Astrocyte (in vitro differentiated cells and primary cell): ENCODE measurements at regions not wholly inside any gene's neighbourhood (a gene's known extent, or its start where the extent isn't known, plus 50 kb on each side); places are given as distances from the start of the nearest gene placed in this dataset.

Source experiments
- DNase-seq: peaks from one replicate; pipeline ENCODE4 v3.0.0-alpha.2; 2010; ENCODE audit warnings: low read depth
- FAIRE-seq: peaks from 2 replicates; lab custom pipeline; 2011; peaks lifted over from hg19 to GRCh38; lab: Jason Lieb, UNC
- H2AFZ ChIP-seq: 2 replicates; pipeline ENCODE4 v1.6.0; 2012; ENCODE audit warnings: low read depth, low read length, inconsistent platforms
- H3K27ac ChIP-seq: 2 replicates; pipeline ENCODE4 v1.5.1; 2011; ENCODE audit warnings: low read depth, low read length, inconsistent platforms
- H3K27me3 ChIP-seq: 2 replicates; pipeline ENCODE4 v1.6.0; 2011; ENCODE audit warnings: low read length, inconsistent platforms; ENCODE audit not compliant: insufficient read depth
- H3K36me3 ChIP-seq: 2 replicates; pipeline ENCODE4 v1.5.1; 2011; ENCODE audit warnings: low read length, inconsistent platforms; ENCODE audit not compliant: insufficient read depth
- H3K4me1 ChIP-seq: 2 replicates; pipeline ENCODE4 v1.5.1; 2011; ENCODE audit warnings: low read length, inconsistent platforms; ENCODE audit not compliant: insufficient read depth
- H3K4me2 ChIP-seq: 2 replicates; pipeline ENCODE4 v1.6.0; 2012; ENCODE audit warnings: low read length, inconsistent platforms
- H3K4me3 ChIP-seq: 2 replicates; pipeline ENCODE4 v1.5.1; 2011; ENCODE audit warnings: low read depth, mild to moderate bottlenecking, low read length, inconsistent platforms; ENCODE audit not compliant: insufficient read depth
- H3K79me2 ChIP-seq: 2 replicates; pipeline ENCODE4 v1.6.0; 2012; ENCODE audit warnings: mild to moderate bottlenecking, low read length, inconsistent platforms; ENCODE audit not compliant: insufficient read depth
- H3K9ac ChIP-seq: 2 replicates; pipeline ENCODE4 v1.6.0; 2012; ENCODE audit warnings: mild to moderate bottlenecking, low read length, inconsistent platforms
- H3K9me3 ChIP-seq: 2 replicates; pipeline ENCODE4 v1.5.1; 2012; ENCODE audit warnings: low read depth, mild to moderate bottlenecking, low read length, inconsistent platforms; ENCODE audit not compliant: insufficient read depth
- H4K20me1 ChIP-seq: 2 replicates; pipeline ENCODE4 v1.6.0; 2012; ENCODE audit warnings: low read length, inconsistent platforms; ENCODE audit not compliant: insufficient read depth
- H3K27ac Mint-ChIP-seq: one replicate; pipeline ENCODE4 v1.8.0; 2021; ENCODE audit warnings: mild to moderate bottlenecking, mixed read lengths; ENCODE audit not compliant: unreplicated experiment
- H3K27me3 Mint-ChIP-seq: one replicate; pipeline ENCODE4 v1.8.0; 2021; ENCODE audit warnings: low read depth, mixed read lengths; ENCODE audit not compliant: unreplicated experiment
- H3K36me3 Mint-ChIP-seq: one replicate; pipeline ENCODE4 v1.8.0; 2021; ENCODE audit warnings: low read depth, mixed read lengths; ENCODE audit not compliant: unreplicated experiment
- H3K4me1 Mint-ChIP-seq: one replicate; pipeline ENCODE4 v1.8.0; 2021; ENCODE audit warnings: low read depth, mixed read lengths; ENCODE audit not compliant: unreplicated experiment
- H3K4me3 Mint-ChIP-seq: one replicate; pipeline ENCODE4 v1.8.0; 2021; ENCODE audit warnings: mild to moderate bottlenecking, moderate library complexity, mixed read lengths; ENCODE audit not compliant: unreplicated experiment
- H3K9me3 Mint-ChIP-seq: one replicate; pipeline ENCODE4 v1.8.0; 2021; ENCODE audit warnings: mild to moderate bottlenecking, mixed read lengths; ENCODE audit not compliant: unreplicated experiment
- CTCF ChIP-seq: IDR thresholded peaks from 2 replicates; pipeline ENCODE4 v1.5.1; 2011; ENCODE audit warnings: low read depth, mild to moderate bottlenecking, inconsistent platforms, low read length, moderate library complexity; ENCODE audit not compliant: insufficient read depth
- EZH2 ChIP-seq: IDR thresholded peaks from 2 replicates; pipeline ENCODE4 v1.6.1; 2012; ENCODE audit warnings: mild to moderate bottlenecking, low read length, inconsistent platforms; ENCODE audit not compliant: insufficient read depth

- Histone ChIP-seq H3K9me3 (no peaks in the 10 kb centered on the region), H4K20me1 (no peaks in the 10 kb centered on the region), H3K4me2 (no peak overlapping the region), H3K27me3 (no peaks in the 10 kb centered on the region), H3K4me3 (no peak overlapping the region), H3K36me3 (no peaks in the 10 kb centered on the region), H3K79me2 (no peaks in the 10 kb centered on the region), H3K4me1 (no peaks in the 10 kb centered on the region), H3K9ac (no peak overlapping the region), H2AFZ (no peak overlapping the region), H3K27ac (no peak overlapping the region)
- no peaks in the 10 kb centered on the region for H3K36me3 Mint-ChIP-seq
- peaks cover 2% of the 10 kb centered on the region for H3K27me3 Mint-ChIP-seq
- no peaks in the 10 kb centered on the region for H3K9me3 Mint-ChIP-seq
- H3K4me1 Mint-ChIP-seq, result no peaks in the 10 kb centered on the region
- TF ChIP-seq CTCF (no peak), EZH2 (no peak)
- DNase-seq (no peak), FAIRE-seq (no peak)
- H3K27ac Mint-ChIP-seq, result no peak overlapping the region
- H3K4me3 Mint-ChIP-seq, result no peak overlapping the region
Measured at GRCh38 chr3:28606283-28606682, 257.7 kb upstream of the AZI2 start.

DNA sequence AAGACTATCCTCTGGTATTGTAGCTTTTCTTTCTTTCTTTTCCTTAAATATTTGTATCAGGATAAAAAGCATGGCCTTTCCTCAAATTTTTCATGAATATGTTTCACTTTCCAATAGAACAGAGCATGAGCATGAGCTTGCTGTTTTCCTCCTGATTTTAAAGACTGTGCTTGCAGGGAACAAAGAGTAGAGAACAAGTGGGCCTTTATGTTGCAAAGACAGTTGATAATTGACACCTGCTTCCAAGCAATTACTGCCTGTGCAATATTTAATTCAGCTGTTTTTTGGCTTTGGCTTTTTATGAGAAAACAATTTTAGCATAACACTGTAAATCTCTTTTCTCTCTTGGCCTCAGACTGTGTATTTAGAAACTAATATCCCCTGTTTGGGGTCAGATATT is 263.6 kb upstream of the AZI2 start:
- H3K4me3 Mint-ChIP-seq, result no peak overlapping the region
- no peak overlapping the region for H3K4me3 ChIP-seq

More for the DNA sequence above, 263.6 kb upstream of the AZI2 start:
- no peak for FAIRE-seq
- no peak overlapping the region for H3K27ac Mint-ChIP-seq
- Histone ChIP-seq H3K36me3 (no peaks in the 10 kb centered on the region), H4K20me1 (no peaks in the 10 kb centered on the region), H3K27me3 (no peaks in the 10 kb centered on the region), H3K4me2 (no peak overlapping the region), H3K79me2 (no peaks in the 10 kb centered on the region), H3K9me3 (no peaks in the 10 kb centered on the region), H3K9ac (no peak overlapping the region), H3K4me1 (no peaks in the 10 kb centered on the region), H3K27ac (no peak overlapping the region), H2AFZ (no peak overlapping the region)
- no peak for DNase-seq
- peaks cover 2% of the 10 kb centered on the region for H3K27me3 Mint-ChIP-seq
- no peaks in the 10 kb centered on the region for H3K9me3 Mint-ChIP-seq
- H3K36me3 Mint-ChIP-seq, result no peaks in the 10 kb centered on the region
- H3K4me1 Mint-ChIP-seq, result no peaks in the 10 kb centered on the region
- no peak for TF ChIP-seq EZH2
- no peak for TF ChIP-seq CTCF
